ENCODE measurements at regions not wholly inside any gene's neighbourhood (a gene's known extent, or its start where the extent isn't known, plus 50 kb on each side); places are given as distances from the start of the nearest gene placed in this dataset.

DNA sequence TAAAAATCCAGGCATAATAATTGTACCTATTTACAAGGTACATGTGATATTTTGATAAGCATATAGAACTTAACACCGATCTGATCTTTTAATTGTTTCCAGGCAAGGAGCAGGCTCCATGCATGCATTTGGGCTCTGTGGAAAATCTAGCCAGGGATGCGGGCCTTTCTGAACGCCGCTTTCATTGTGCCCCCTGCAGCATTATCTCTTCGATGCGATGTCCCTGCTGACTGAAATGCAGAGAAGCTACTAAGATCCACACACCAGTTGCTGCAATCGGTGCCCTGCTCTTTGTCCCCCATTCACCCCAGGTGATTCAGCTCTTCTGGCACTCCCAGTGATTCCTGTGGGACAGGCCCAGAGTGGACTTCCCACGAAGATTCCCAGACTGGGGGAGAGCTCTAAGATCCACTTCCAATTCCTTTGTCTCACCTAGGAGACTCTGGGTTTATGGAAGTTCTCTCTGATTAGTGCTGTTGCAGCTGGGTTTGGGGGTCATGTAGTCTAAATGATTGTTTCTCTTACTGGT is 254.3 kb upstream of the AGA start:
- Histone ChIP-seq H3K4me3 (ENCODE audit: insufficient read depth in 1 of 2, low read depth in 1 of 2, low read length in 2 of 2) (no peak overlapping the region), H3K14ac (ENCODE audit: low read length in 2 of 2) (no peak overlapping the region), H2AFZ (ENCODE audit: low read depth, low read length) (no peak overlapping the region), H4K8ac (ENCODE audit: low read length) (no peak overlapping the region), H2BK120ac (ENCODE audit: low read depth, low read length) (no peak overlapping the region), H3K9me3 (ENCODE audit: control insufficient read depth, low read length) (no peaks in the 10 kb centered on the region), H3K23ac (ENCODE audit: low read length in 2 of 2) (no peak overlapping the region), H2BK15ac (ENCODE audit: low read depth, poor library complexity, severe bottlenecking) (no peak overlapping the region), H3K18ac (ENCODE audit: low read depth in 1 of 2, low read length in 2 of 2) (no peak overlapping the region), H3K79me1 (replicated peaks; ENCODE audit: low read length, poor library complexity, severe bottlenecking) (no peaks in the 10 kb centered on the region), H3K27me3 (ENCODE audit: control insufficient read depth in 1 of 2, insufficient read depth in 1 of 2, low read length in 2 of 2) (no peaks in the 10 kb centered on the region), H2AK5ac (ENCODE audit: low read length, severe bottlenecking) (no peak overlapping the region), H3K4me2 (ENCODE audit: low read length, poor library complexity, severe bottlenecking) (no peak overlapping the region), H2BK5ac (ENCODE audit: low read depth, low read length, poor library complexity, severe bottlenecking) (no peak overlapping the region), H2BK12ac (ENCODE audit: low read length in 2 of 2) (no peak overlapping the region), H3K36me3 (ENCODE audit: control insufficient read depth in 1 of 2, insufficient read depth in 2 of 2, low read depth in 1 of 2, low read length in 2 of 2) (no peaks in the 10 kb centered on the region), H4K91ac (ENCODE audit: low read length) (no peak overlapping the region), H3K4me1 (ENCODE audit: control insufficient read depth, insufficient read depth, low read depth, low read length) (no peaks in the 10 kb centered on the region), H3K9ac (ENCODE audit: low read length) (no peak overlapping the region), H3K27ac (ENCODE audit: low read length, poor library complexity, severe bottlenecking) (no peak overlapping the region), H3K4ac (ENCODE audit: low read depth in 1 of 2, low read length in 2 of 2) (no peak overlapping the region)
- DNase-seq = no peak
- WGBS = 76% methylated on average over 8 of the region's 8 CpGs

DNA sequence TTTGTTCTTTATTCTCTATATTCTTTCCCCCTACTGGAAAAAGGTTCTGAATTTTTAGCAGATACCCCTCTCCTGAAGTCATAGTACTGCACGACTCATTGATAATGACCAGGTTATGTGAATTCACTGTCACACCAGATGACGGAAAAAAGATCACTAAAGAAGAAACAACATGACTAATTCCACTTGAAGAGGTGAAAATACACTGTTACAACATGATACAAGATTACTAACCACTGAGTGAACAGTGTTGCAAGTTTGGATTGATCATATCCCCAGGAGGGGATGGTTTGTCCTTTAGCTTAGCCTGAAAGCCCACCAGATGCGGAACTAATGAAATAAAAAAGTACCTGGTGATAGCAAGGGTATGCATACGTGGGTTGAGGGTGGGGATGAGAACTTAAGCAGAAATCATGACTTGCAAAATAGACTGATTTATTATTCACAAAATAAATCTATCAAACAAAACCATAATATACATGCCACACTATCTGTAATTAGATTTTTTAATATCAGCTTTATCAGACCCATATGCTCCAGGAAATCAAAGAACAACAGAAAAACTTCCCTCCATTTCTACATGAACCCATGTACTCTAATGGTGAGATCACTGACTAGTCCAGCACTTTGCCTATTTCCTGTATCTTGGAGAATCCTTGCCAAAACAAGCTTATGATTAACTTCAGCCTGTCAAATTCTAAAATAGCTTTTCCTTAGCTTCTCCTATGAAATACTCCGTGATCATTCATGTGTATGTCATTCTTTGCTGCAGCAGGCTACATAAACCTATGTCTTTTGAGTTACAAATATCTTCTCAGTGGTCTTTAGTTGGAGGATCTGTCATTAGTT is 257.4 kb upstream of the AGA start:
- peak overlapping the region; percentile 25 for H3K9ac ChIP-seq (ENCODE audit: low read length)
- no peaks in the 10 kb centered on the region for H3K27me3 ChIP-seq (ENCODE audit: control insufficient read depth in 1 of 2, insufficient read depth in 1 of 2, low read length in 2 of 2)
- no peak overlapping the region for H2BK120ac ChIP-seq (ENCODE audit: low read depth, low read length)
- H3K23ac ChIP-seq (ENCODE audit: low read length in 2 of 2) = no peak overlapping the region
- no peak overlapping the region for H2BK15ac ChIP-seq (ENCODE audit: low read depth, poor library complexity, severe bottlenecking)
- H3K9me3 ChIP-seq (ENCODE audit: control insufficient read depth, low read length) = no peaks in the 10 kb centered on the region
- no peak overlapping the region for H2BK12ac ChIP-seq (ENCODE audit: low read length in 2 of 2)
- no peak overlapping the region for H4K8ac ChIP-seq (ENCODE audit: low read length)
- H3K4ac ChIP-seq (ENCODE audit: low read depth in 1 of 2, low read length in 2 of 2) = no peak overlapping the region
- H3K18ac ChIP-seq (ENCODE audit: low read depth in 1 of 2, low read length in 2 of 2) = no peak overlapping the region
- DNase-seq = peak; percentile 6
- peak overlapping the region; percentile 51 for H3K27ac ChIP-seq (ENCODE audit: low read length, poor library complexity, severe bottlenecking)
- H2AK5ac ChIP-seq (ENCODE audit: low read length, severe bottlenecking) = peak overlapping the region; percentile 92
- H3K14ac ChIP-seq (ENCODE audit: low read length in 2 of 2) = no peak overlapping the region
- no peaks in the 10 kb centered on the region for H3K79me1 ChIP-seq (replicated peaks; ENCODE audit: low read length, poor library complexity, severe bottlenecking)
- H3K4me2 ChIP-seq (ENCODE audit: low read length, poor library complexity, severe bottlenecking) = no peak overlapping the region
- H4K91ac ChIP-seq (ENCODE audit: low read length) = no peak overlapping the region
- H2BK5ac ChIP-seq (ENCODE audit: low read depth, low read length, poor library complexity, severe bottlenecking) = no peak overlapping the region
- WGBS = 80% methylated on average over 2 of the region's 5 CpGs
- H2AFZ ChIP-seq (ENCODE audit: low read depth, low read length) = no peak overlapping the region
- H3K4me1 ChIP-seq (ENCODE audit: control insufficient read depth, insufficient read depth, low read depth, low read length) = no peaks in the 10 kb centered on the region
- no peak overlapping the region for H3K4me3 ChIP-seq (ENCODE audit: insufficient read depth in 1 of 2, low read depth in 1 of 2, low read length in 2 of 2)
- H3K36me3 ChIP-seq (ENCODE audit: control insufficient read depth in 1 of 2, insufficient read depth in 2 of 2, low read depth in 1 of 2, low read length in 2 of 2) = no peaks in the 10 kb centered on the region

DNA sequence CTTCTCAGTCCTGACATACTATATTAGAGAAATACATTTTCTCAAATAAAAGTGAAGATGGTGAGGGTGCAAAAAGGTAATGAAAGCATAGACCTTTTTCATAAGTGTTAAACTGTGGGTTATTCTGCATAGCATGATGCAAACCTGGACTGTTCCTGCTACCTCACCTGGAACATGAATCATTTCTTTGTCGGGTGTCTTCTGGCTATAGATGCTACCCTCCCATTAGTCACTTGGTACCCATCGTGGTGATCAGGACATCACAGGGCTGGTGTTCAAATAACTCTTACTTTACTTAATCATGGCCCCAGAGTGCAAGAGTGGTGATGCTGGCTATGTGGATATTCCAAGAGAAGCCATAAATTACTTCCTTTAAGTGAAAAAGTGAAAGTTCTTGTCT is 264.7 kb upstream of the AGA start:
- Histone ChIP-seq H3K4ac (ENCODE audit: low read depth in 1 of 2, low read length in 2 of 2) (no peak overlapping the region), H3K27me3 (ENCODE audit: control insufficient read depth in 1 of 2, insufficient read depth in 1 of 2, low read length in 2 of 2) (no peaks in the 10 kb centered on the region), H3K9me3 (ENCODE audit: control insufficient read depth, low read length) (no peaks in the 10 kb centered on the region), H2BK5ac (ENCODE audit: low read depth, low read length, poor library complexity, severe bottlenecking) (no peak overlapping the region), H4K91ac (ENCODE audit: low read length) (no peak overlapping the region), H2AK5ac (ENCODE audit: low read length, severe bottlenecking) (no peak overlapping the region), H2BK120ac (ENCODE audit: low read depth, low read length) (no peak overlapping the region), H3K4me3 (ENCODE audit: insufficient read depth in 1 of 2, low read depth in 1 of 2, low read length in 2 of 2) (no peak overlapping the region), H3K9ac (ENCODE audit: low read length) (no peak overlapping the region), H3K27ac (ENCODE audit: low read length, poor library complexity, severe bottlenecking) (no peak overlapping the region), H2BK15ac (ENCODE audit: low read depth, poor library complexity, severe bottlenecking) (no peak overlapping the region), H3K14ac (ENCODE audit: low read length in 2 of 2) (no peak overlapping the region), H3K23ac (ENCODE audit: low read length in 2 of 2) (no peak overlapping the region), H3K36me3 (ENCODE audit: control insufficient read depth in 1 of 2, insufficient read depth in 2 of 2, low read depth in 1 of 2, low read length in 2 of 2) (no peaks in the 10 kb centered on the region), H2AFZ (ENCODE audit: low read depth, low read length) (no peak overlapping the region), H4K8ac (ENCODE audit: low read length) (no peak overlapping the region), H2BK12ac (ENCODE audit: low read length in 2 of 2) (no peak overlapping the region), H3K79me1 (replicated peaks; ENCODE audit: low read length, poor library complexity, severe bottlenecking) (no peaks in the 10 kb centered on the region), H3K4me2 (ENCODE audit: low read length, poor library complexity, severe bottlenecking) (no peak overlapping the region), H3K18ac (ENCODE audit: low read depth in 1 of 2, low read length in 2 of 2) (no peak overlapping the region), H3K4me1 (ENCODE audit: control insufficient read depth, insufficient read depth, low read depth, low read length) (no peaks in the 10 kb centered on the region)
- 86% methylated on average over 2 of the region's 2 CpGs for WGBS
- DNase-seq = no peak

DNA sequence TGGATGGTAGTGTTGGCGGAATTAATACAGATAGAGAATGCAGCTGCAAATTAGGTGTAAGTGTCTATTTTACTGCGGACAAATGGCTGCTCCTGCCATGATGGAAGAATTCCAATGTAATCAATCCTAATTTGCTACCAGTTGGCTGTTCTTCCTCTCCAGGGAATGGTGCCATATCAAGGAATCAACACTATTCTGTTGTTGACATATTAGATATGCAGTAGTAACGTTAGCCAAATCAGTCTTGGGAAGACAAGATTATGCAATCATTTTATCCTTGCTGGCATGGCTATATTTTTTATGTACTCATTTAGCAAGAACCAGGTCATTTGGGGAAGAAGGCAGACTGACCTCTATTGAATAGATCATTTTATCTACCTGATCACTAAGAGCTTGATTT is 271.2 kb upstream of the AGA start:
- Histone ChIP-seq H3K4me3 (ENCODE audit: insufficient read depth in 1 of 2, low read depth in 1 of 2, low read length in 2 of 2) (no peak overlapping the region), H3K27me3 (ENCODE audit: control insufficient read depth in 1 of 2, insufficient read depth in 1 of 2, low read length in 2 of 2) (no peaks in the 10 kb centered on the region), H4K91ac (ENCODE audit: low read length) (no peak overlapping the region), H3K9me3 (ENCODE audit: control insufficient read depth, low read length) (no peaks in the 10 kb centered on the region), H2BK120ac (ENCODE audit: low read depth, low read length) (no peak overlapping the region), H3K36me3 (ENCODE audit: control insufficient read depth in 1 of 2, insufficient read depth in 2 of 2, low read depth in 1 of 2, low read length in 2 of 2) (no peaks in the 10 kb centered on the region), H3K79me1 (replicated peaks; ENCODE audit: low read length, poor library complexity, severe bottlenecking) (no peaks in the 10 kb centered on the region), H2AFZ (ENCODE audit: low read depth, low read length) (no peak overlapping the region), H3K27ac (ENCODE audit: low read length, poor library complexity, severe bottlenecking) (no peak overlapping the region), H3K9ac (ENCODE audit: low read length) (no peak overlapping the region), H2BK12ac (ENCODE audit: low read length in 2 of 2) (no peak overlapping the region), H3K18ac (ENCODE audit: low read depth in 1 of 2, low read length in 2 of 2) (no peak overlapping the region), H3K23ac (ENCODE audit: low read length in 2 of 2) (no peak overlapping the region), H2AK5ac (ENCODE audit: low read length, severe bottlenecking) (no peak overlapping the region), H3K14ac (ENCODE audit: low read length in 2 of 2) (no peak overlapping the region), H3K4ac (ENCODE audit: low read depth in 1 of 2, low read length in 2 of 2) (no peak overlapping the region), H2BK5ac (ENCODE audit: low read depth, low read length, poor library complexity, severe bottlenecking) (no peak overlapping the region), H2BK15ac (ENCODE audit: low read depth, poor library complexity, severe bottlenecking) (no peak overlapping the region), H3K4me1 (ENCODE audit: control insufficient read depth, insufficient read depth, low read depth, low read length) (no peaks in the 10 kb centered on the region), H3K4me2 (ENCODE audit: low read length, poor library complexity, severe bottlenecking) (no peak overlapping the region), H4K8ac (ENCODE audit: low read length) (no peak overlapping the region)
- WGBS = 88% methylated on average over 3 of the region's 3 CpGs
- DNase-seq = no peak

Measured in mesenchymal stem cell (in vitro differentiated cells and primary cell).